Frontal cortex (tissue), 3 donors: ENCODE measurements at regions not wholly inside any gene's neighbourhood (a gene's known extent, or its start where the extent isn't known, plus 50 kb on each side); places are given as distances from the start of the nearest gene placed in this dataset.

ENCODE experiments used
- DNase-seq, 2 donors: peaks; one replicate each; pipeline ENCODE4 v3.0.0; 2012; ENCODE audit warnings: low spot score in 2 of 2
- FAIRE-seq: peaks from 2 replicates; lab custom pipeline; 2012; peaks lifted over from hg19 to GRCh38; lab: Jason Lieb, UNC
- donor health status: control.
- donor health status: control.
- donor health status: control.

DNA sequence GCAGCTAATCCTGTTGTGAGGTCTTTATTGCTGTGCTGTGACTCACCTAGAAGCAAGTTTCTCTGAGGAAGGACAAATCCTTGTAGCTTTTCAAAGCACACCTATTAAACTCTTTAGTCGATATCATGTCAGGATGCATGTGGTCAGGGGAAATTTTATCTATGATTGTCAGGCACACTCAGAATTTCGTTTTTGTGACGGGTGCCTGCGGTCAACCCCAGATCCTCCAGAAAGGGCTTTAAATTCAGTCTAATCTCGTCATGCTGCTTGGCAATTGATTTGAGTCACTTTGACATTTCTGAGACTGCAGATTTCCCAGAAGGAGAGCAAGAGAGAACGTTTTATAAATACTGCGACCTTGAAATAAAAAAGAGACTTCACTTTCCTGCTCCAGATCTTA is 316.9 kb downstream of the FGF9 start:
- DNase-seq (no peak), FAIRE-seq (no peak)

DNA sequence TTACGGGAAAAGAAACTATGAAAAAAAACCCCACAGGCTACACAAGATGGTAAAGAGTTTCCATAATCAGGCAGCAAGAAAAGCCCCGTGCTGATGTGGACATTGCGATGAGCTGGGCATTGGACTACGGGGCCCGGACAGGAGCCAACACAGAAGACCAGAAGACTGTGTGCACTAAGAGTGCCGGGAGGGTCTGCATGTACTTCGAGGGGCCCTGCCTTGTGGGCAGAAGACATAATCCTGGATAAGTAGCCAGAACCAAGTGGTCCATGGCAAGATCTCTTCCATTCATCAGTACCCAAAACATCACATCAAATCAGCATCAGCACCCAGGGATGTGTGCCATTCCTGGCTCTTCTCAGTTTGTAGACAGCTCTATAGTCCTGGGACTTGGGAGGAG is 317.8 kb downstream of the FGF9 start:
- DNase-seq (no peak), FAIRE-seq (no peak)

DNA sequence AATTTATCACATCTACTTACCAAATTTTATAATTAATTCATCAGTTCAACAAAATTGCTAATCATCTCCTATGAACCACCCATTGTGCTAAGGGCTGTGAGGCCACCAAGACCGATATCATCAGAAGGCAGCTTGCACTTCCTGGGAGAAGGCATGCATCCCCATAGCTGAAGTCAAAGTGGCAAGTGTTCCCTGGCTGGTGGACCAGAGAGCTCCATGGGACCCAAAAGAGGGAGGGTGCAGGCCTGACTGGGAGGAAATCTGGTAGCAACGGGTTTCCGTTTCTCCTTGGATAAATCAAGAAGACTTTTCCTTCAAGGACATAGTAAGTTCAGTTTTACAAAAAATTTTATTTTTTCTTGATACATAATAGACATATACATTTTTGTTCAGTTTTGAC is 325.2 kb downstream of the FGF9 start:
- no peak for DNase-seq

DNA sequence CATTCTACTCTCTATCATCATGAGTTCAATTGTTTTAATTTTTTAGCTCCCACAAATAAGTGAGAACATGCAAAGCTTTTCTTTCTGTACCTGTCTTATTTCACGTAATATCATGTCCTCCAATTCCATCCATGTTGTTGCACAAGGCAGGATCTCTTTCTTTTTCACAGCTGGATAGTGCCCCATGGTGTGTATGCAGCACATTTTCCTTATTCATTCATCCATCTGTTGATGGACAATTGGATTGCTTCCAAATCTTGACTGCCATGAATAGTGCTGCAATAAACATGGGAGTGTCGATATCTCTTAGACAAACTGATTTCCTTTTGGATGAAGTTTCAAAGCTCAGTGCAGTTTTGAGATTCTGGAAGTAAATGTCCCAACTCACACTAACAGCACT is 326.9 kb downstream of the FGF9 start:
- FAIRE-seq (no peak), DNase-seq (no peak)

More for the DNA sequence above, 325.2 kb downstream of the FGF9 start:
- FAIRE-seq = no peak

DNA sequence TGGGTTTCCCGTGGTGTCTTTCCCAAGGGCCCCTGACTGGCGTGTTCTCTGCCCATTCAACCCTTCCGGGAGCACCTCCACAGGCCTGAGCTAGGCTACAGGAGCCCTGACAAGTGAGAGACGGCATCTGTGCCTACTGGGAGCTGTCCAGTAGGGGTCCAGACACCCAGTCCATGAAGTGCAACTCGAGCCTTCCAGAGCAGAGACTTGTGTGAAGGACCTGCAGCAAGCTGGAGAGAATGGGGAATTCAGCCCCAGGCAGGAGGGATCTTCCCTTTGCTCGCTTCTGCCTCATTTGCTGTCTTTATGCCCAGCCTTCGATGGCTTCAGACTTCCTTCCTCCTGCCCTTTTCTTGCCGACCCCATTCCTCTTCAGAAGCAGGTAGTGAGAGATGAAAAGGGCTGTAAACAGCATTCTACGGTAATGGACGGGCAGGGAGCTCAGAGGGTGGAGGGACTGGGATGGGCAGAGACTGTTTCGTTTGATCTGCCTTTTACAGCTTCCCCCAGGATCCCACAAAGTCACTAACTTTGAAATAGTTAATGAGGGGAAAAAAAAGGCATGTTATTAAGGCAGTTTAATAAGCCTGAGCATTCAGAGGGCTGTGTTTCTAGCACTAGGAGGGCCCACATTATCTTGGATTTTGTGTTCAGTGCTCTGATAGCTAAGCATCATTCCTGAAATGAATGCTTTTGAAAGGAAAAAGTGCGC is 327.6 kb downstream of the FGF9 start:
- DNase-seq (no peak), FAIRE-seq (no peak)

DNA sequence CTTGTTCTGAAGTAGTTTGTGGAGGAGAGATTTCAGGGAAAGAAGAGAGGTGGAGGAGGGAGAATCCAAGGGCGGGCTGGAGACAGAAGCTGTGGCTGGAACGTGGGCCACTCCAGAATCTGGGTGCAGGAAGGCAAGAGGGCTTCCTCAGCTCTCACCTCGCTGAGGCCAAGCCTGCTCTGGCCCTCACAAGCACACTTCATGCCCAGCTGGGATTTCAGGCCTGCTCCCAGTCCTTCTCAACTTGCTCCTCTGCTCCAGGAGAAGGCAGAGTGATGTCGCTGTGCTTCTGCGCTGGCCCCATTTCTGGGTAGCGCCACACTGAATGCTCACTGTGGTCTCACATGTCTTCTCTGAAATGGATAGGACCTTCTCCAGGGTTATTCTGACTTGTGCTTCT is 328.8 kb downstream of the FGF9 start:
- FAIRE-seq (no peak), DNase-seq (no peak)

DNA sequence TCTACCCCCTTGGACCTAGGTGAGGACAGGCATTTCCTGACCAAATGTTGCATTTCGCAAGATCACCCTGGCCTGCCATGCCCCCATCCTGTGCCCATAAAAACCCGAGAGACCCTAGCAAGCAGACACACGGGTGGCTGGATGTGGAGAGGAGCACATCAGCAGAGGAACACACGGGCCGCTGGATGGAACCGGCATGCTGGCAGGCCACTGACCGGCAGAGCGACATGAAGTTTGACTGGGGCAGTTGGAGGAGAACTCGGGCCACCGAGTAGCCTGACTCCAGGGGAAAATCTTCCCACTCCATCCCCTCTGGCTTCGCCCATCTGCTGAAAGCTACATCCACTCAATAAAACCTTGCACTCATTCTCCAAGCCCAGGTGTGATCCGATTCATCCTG is 329.3 kb downstream of the FGF9 start:
- no peak for FAIRE-seq
- DNase-seq = no peak

DNA sequence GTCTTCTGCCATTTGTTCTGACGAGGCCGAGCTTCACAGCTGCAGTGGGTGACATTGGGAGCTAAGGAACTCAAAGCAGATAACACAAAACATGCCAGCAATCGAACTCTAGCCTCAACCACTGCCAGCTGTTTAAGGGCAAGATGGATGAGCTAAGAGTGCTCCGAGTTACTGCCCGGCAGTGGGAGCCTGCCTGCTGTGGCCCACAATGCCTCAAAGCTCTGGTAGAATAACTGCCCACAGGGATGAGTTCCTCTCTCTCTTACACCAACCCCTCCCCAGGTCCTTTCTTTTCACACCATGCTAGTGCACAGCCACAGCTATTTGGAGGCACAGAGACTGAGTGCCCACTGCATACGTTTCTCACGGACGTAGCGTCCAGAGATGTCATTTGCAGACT is 330.5 kb downstream of the FGF9 start:
- DNase-seq (no peak), FAIRE-seq (no peak)

DNA sequence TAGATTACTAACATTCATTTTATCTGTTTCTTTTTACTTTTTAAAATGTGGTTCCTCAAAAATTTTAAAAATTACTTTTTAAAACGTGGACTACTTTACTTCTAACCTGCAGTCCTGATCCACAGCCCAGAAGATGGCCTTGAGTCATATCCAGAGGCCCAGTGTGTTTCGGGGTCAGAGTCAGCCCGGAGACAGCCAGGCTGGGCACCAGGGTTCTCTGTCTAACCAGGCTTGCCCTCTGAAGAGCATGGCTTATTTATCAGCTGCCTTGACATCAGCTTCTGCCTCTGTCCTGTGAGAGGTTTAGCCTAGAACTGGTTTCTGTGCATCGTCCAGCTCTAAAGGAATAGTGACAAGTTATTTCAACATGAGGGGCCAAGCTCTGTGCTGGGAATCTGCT is 332.0 kb downstream of the FGF9 start:
- FAIRE-seq (no peak), DNase-seq (no peak)

DNA sequence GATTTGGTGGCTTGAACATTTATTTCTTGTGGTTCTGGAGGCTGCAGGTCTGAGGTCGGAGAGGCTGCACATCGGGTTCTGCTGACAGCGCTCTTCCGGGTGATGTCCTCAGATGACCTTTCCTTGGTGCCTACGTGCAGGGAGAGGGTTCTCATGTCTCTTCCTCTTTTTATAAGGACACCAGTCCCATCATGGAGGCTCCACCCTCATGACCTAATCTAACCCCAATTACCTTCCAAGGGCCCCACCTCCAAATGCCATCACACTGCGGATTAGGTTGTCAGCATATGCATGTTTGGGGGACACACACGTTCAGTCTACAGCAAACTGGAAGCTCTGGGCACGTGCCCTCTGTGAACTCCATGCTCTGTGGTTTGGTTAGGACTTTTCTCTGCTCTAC is 338.6 kb downstream of the FGF9 start:
- FAIRE-seq = no peak

DNA sequence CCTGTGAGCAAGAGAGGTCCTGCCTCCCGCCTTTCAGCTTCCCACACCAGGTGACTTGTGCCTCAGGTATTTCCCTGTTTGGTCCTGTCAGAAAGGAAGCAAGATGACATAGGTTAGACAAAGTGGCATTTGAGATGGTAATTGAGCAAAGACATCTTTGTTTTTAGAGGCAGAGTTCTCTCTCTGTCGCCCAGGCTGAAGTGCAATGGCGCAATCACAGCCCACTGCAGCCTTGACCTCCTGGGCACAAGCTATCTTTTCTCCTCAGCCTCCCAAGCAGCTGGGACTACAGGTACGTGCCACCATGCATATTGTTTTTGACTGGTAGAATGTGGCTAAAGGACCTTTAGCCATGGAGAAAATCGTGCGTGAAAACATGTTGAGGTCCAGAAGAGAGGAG is 339.1 kb downstream of the FGF9 start:
- DNase-seq (no peak), FAIRE-seq (no peak)

More for the DNA sequence above, 338.6 kb downstream of the FGF9 start:
- no peak for DNase-seq

DNA sequence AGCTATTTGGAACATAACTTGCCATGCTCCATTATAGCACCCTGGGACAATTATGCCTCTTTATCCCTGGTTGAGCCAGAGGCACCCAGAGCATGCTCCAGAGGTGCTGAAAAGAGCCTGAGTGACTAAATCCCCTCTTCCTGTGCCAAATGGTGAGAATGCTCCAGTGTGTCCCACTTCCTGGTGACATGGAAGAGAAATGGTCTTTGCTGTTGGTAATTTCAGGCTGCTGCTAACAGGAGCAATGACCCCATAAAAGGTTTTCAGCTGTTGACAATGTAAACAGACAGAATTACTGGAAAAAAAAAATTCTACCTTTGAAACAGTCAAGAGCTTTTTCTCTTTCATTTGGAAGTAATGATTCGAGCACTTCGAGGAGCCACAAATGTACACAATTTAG is 341.8 kb downstream of the FGF9 start:
- DNase-seq (no peak), FAIRE-seq (no peak)

DNA sequence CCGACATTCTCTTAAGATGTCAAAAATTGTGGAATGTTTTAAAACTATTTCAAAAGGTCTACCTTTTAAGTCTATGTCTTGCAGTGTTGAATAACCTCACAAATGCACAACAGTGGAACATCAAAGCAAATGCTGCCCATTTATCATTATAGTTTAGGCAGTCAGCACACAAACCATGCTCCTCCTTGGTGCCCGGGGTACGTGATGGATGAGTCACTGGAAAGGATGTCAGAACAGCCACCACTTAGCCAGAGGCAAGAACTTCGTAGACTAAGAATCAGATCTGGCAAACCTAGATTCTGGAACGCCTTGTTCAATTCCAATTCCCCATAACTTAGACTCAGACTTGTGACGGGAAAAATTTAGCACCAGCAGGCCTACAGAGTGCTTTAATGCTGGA is 343.6 kb downstream of the FGF9 start:
- FAIRE-seq (no peak), DNase-seq (no peak)

DNA sequence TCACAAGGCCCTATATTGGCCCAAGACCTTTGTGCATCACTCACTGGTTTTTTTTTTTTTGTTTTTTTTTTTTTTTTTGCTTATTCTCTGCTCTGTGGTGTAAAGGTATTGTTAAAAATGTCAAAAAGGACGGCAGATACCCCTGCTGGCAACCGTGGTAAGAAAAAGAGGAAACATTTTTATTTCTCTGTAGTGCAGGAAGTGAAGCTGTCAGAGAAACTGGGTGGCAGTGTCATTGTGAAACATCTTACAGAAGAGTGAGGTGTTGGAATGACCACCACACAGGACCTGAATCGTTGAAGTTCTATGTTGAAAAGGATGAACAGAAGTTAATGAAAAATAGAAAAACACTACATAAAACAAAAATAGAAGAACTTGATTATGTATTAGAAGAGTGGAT is 346.4 kb downstream of the FGF9 start:
- FAIRE-seq = no peak
- no peak for DNase-seq

DNA sequence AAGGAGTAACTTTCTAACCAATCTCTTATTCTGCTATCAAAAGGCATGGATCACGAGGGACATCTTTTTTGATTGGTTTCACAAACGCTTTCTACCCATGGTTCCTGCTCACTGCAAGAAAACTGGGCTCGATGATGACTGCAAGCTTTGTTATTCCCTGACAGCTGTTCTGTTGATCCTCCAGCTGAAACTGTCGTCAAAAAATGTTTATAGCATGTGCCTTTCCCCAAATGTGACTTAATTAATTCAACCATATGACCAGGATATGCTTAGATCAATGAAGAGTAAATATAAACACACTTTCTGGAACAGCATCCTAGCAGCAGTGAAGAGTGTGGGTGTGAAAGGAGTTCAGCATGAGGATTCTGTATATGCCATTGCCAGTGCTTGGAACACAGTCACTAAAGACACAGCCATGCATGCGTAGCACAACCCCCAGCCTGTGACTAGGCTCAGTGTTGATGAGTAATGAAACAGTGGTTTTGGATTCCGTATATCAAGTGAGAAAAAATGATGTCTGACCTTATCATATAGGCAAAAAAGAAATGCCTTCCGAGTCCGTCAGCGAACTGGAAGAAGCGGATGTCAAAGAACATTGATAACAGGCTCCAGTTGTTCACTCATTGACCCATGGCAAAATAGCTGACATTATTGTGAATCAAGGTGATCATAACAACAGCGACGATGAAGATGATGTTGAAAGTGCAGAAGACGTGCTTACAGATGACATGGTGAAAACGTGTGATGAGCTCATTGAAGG is 347.4 kb downstream of the FGF9 start:
- no peak for FAIRE-seq
- DNase-seq = no peak

DNA sequence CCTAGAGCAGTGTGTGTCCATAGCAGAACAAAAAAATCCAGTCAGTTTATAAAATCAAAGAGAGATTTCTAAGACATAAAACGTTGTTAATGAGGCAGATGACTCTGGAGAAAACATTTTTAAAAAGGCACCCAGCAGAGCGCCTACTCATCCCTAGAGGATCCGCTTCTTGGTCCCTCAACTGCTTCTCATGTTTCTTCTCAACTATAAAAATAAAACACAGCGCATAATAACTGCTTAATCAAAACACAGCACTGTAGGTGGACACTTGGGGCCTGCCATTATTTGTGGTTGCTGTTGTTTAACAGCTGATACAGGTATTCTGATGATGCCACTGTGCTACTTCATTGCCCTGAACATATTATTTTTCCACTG is 347.9 kb downstream of the FGF9 start:
- DNase-seq (no peak), FAIRE-seq (no peak)

DNA sequence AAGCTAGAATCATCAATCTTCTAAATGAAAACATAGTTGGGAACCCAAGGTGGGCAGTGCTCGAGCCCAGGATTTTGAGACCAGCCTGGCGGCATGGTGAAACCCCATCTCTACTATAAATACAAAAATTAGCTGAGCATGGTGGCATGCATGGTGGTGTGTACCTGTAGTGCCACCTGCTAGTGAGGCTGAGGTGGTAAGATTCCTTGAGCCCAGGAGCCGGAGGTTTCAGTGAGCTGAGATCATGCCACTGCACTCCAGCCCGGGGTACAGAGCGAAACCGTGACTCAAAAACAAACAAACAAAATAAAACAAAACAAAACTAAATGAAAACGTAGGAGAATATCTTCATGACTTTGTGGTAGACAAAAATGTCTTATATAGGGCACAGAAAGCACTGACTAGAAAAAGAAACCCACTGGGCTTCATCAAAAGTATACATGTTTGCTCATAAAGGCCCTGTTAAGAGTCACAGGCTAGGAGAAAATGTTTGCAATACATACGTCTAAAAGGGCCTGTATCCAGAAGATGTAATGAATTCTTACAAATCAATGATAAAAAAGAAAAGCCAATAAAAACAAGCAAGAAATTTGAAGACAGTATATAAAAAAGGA is 353.6 kb downstream of the FGF9 start:
- no peak for FAIRE-seq

DNA sequence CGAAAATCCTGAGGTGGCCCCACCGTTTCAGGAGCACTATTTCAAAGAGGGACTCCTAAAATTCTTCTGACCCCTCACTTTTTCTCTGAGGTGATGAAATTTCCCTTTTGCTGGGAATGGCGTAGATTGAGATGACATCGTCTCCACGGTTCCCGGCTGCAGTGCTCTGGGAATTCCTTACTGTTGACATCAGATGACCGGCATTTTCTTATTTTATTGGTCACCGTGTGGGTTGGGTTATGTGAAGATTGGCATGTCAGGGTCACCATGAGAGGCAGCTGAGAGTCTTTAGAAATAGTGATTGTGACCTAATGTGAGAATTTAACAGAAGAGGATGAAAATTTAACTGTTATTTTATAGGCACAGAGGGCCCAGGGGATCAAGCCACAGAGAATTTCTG is 356.7 kb downstream of the FGF9 start:
- FAIRE-seq = no peak
- DNase-seq = no peak

More for the DNA sequence above, 353.6 kb downstream of the FGF9 start:
- DNase-seq = no peak

DNA sequence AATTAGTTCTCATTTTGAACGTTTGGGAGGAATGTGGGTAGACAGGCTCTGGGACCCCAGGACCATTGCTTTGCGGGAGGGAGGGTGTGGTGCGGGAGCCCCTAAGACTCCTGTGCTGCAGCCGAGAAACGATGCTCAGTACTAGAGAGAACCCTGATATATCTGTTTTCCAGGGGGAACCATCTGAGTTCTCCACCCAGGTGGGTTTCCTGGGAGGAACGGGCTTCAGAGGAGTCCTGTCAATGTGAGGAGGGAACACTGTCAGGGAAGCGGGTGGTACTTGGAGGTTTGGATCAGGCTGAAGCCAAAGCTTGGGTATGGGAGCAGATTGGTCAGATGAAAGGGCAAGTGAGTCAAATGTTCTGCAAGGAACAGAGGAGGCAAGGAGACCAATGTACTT is 358.0 kb downstream of the FGF9 start:
- FAIRE-seq (no peak), DNase-seq (no peak)

DNA sequence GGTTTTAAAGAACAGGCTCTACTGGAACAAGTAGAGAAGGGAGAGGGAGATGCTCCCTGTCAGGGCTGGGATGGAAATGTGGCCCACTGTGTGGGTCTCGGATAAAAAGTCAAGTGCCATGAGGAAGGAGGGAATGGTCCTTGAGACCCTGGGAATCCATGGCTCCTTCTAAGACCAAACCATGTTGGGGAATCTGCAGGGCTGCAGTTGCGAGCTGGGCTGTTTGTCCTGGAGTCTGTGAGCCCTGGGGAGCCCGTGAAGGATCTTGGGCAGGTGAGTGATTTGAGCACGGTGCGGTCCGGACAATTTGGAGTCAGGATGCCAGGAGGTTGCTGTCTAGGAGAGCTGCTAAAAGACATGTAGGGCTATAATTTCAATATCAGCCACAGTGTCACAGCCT is 359.4 kb downstream of the FGF9 start:
- DNase-seq (no peak), FAIRE-seq (no peak)

DNA sequence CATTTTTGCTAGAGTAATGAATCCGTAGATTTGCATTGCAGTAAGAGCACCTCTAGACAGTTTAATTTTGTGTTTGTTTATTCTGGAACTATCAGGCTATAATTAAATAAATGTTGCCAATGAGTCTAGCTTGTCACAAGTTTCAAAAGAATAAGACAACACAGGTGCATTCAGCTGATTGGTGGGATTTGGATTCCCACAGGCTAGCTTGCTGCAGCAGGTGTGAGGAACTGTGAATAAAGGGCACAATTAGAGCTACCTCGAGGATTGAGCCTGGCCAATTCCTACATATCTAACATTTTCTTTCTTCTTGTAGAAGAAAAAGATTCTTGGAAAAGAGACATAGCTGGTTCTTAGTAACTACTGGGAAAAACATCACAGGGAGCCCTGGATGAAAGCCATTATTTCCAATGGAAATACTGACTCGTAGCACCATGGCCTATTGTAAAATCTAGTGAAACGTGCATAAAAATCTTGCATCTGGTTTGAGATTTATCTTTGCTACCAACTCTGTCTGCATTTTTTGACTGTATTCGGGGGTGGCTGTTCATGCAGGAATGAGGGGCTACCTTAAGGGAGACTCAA is 360.9 kb downstream of the FGF9 start:
- no peak for FAIRE-seq
- no peak for DNase-seq
